Right forelimb (tissue), 1 donor: ENCODE measurements at regions not wholly inside any gene's neighbourhood (a gene's known extent, or its start where the extent isn't known, plus 50 kb on each side); places are given as distances from the start of the nearest gene placed in this dataset.

Experiments
- DNase-seq: peaks from one replicate; pipeline ENCODE4 v3.0.0-alpha.2; 2018

DNA sequence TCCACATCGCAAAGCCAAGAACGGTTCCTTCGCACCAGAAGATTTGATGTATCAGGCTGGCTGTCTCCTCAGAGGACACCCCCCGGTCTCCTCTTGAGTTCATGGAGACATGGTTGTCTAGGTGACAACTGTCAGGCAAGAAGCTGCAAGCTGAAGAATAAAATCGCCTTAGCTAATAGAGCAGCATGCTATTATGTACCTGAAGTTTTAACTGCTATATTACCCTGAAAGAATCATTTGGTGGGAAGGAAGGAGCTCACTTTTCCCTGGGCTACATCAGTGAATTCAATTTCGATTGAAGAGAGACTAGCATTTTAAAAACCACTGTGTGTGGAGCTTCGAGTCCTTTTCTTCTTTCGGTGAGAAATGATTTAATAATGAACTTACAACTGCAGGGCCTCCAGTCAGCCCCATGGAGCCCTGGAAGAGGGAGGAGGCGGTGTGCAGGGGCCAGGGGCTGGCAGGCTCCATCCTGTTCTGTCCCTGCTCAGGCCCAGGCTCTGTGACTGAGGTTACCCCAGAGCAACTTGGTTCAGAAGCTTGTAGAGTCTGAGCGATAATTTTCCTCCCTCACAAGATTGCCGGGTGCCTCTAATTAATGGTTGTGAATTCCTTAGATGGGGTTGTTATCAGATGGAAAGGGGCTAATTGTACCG, 191.3 kb downstream of the MID1IP1 start:
- DNase-seq: no peak

DNA sequence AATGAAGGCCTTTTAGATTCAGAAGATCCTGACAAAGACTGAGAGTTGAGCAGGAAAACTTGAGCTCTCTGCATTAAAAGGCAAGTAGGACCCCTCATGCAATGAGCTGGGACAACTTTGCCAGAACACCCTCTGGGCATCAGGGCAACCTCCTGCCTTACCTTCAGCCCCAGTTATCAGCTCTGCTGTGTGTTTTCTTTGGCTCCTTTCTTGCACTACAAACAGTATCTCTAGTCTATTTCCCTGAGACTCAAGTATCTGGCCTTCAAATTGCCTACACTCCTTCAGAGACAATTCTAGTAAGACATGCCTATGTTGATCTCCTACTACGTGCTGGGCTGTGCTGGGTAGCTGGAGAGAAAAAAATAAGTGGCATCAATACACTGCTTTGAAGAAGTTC, 192.2 kb downstream of the MID1IP1 start:
- no peak for DNase-seq

DNA sequence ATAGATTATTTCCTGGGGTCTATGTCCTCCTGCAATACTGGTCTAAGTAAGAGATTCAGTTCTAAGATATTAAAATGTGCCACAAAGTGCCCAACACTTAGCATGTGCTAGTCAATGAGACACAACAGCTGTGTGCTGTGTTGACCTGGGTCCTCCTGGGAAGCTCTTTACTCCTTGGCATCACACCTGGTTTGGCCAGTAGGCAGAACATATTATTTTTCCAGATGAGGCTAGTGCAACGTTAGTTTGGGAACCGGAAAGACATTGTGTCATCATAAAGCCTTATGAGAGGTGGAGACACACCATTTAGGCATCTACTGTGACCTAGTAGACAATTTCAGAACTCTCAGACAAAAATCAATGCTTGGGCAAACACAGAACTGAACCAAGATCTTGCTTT, 197.8 kb downstream of the MID1IP1 start:
- DNase-seq: no peak

DNA sequence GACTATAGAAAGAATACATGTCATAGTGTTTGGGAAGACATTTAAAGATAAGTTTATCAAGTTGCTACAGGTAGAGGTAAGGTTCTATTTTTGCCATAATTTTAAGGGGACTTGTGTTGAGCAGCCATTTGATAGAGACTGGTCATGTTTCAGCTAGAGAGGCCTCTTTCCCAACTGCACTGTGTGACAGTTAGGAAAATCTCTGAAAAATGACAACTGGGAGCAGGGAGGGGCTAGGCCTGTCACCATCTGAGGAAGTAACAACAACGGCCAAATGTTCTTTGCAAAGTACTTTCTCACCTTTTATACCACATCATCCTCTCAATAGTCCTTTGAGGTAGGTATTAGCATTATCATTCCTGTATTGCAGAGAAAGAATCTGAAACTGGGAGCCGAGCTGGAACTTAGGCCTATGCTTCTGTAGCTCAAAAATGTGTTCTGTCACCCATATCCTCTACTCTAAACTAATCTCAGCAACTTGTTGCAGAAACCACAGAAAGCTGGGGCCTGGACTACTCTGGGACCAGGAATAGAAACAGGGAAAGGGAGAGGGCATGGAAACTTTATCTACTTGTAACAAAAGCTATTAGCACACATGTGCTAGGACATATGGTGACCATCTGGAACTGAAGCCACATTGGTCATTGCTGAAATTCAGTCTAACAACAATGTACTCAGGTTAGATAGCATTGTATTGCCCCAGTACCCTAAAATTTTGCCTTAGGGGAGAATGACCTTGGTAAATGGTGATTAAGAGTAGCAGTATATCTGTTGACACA, 198.9 kb downstream of the MID1IP1 start:
- no peak for DNase-seq

DNA sequence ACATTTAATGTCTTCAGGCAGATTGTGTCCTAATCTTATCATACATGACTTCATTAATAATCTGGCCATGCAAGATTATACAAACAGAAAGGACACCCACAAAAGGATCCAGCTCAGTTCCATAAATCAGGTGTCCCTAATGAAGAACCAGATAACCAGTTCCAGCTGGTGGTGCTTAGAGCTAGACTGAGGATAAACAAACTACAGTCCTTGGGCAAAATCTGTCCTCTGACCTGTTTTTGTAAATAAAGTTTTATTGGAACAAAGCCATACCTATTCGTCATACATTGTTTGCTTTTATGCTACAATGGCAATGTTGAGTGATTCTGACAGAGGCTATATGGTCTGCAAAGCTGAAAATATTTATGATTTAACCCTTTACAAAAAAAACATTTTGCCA, 199.5 kb downstream of the MID1IP1 start:
- no peak for DNase-seq

DNA sequence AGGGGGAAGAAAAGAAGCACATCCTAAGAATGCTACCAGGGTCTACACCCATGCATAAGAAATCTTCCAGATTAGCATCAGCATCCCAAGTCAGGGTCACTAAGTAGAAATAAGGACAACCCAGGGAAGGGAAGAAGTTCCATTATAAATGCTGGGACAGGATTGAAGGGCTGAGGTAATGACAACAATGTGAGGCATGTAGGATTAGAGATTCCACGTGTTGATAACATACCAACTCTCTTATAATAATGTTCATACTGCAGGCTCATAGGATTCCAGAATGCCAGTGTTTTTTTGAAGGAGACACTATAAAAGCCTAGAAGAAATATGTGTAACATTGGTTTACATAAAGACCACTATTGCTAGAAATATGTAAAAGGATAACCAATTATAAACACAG, 201.2 kb downstream of the MID1IP1 start:
- DNase-seq: no peak

DNA sequence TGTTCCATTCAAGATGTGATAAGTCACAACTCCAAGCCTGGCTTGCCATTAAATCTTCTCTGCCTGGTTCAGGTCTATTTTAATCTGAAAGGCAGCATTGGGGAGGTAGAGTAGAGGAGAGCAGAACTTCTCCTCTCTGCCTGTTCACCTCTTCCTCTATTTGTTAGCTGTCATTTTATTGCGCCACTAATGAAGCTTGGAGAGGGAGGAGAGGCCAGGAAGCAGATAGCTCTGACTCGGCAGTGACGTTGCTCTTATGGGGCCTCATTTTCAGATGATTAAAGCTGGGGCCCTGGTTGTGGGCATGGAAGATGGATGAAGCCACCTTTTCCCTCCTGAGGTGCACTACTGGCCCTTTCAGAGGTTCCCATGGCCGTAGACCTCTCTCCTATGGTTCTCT, 207.3 kb downstream of the MID1IP1 start:
- no peak for DNase-seq

DNA sequence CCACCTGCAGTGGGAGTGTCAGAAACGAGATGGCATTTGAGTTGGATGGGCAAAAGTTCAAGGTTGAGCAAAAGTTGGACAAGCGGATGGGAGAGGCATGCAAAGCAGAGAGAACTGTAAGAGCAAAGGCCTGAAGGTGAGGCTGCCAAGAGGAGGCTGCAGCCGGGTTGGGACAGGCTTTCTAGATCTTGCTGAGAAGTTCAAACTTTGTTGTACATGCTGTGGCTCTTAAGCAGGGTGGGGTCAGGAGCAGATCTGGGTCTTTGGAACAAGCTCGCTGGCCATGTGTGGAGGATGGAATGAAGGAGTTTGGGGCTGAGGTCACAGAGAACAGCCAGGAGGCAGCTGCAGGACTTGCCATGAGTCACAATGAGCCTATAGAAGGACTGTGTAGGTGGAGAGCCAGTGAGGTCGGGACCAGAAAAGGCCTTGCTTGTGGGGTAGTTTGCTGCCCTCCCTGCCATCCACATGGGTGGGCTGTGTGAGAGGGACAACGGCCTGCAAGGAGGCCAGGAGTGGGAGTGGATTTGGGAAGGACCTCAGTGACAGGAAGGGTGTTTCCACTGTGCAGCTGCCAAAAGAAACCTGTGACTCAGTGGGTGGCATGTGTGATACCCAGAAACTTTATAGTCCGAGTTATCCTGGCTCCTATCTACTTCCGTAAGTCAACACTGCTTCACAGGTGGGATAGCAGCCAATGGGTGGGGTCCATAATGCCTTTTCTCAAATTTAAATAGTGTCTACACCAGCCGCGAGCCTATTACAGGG, 210.4 kb downstream of the MID1IP1 start:
- no peak for DNase-seq

DNA sequence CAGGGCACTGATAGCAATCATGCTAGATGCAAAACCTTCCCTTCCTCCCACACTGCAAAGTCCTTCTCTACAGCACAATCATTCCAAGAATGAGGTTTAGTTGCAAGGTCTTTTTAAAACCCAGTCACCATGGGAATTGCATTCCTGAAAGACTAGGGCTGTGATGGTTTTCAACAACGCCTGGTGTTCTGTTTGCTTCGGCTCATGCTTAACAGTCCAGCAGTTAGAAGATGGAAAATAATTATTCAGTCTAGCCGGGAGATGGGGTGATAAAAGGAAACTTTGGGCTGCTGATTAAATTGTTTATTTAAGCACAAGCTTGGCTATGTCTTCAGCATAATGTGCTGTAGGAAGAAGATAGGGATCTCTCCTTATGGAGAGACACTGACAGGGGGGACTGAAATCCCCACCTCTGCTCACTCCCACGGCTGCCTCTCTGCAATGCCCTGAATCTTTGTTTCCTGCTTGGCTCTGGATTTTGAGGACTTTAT, 211.4 kb downstream of the MID1IP1 start:
- no peak for DNase-seq

DNA sequence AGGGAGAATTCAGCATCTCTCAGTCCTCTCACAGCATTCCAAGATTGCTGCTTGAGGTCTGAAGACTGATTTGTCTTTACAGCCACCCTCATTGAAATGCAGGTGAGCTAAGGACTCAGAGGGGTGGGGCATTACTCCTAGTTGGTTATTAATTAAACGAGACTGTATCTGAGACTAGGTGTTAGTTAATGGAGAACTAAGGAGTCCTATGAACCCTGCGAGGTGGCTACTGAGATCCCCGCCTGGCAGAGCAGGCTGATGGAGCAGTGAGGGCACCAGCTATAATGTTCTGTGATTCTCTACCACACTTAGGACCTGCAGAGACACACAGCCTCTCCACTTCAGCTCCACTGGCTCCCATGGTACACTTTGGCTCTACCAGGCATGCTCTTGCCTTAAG, 215.3 kb downstream of the MID1IP1 start:
- DNase-seq: no peak

DNA sequence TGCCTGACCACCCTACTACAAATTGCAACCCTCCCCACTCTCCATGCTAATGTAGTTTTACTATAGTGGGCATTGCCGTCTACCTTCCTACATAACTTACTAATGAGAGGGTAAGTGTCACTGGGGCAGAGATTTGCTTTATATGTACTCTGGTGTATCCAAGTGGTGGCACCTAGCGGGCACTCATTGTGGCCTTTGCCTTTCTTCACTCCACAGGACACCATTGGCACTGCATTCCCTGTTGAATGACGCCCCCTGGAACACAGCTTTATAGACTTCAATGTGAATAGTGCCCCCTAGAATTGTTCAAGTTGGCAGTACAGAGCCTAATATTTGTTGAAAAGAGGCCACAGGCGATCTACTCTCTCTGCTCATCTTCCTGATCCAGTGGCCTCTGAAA, 215.8 kb downstream of the MID1IP1 start:
- no peak for DNase-seq

DNA sequence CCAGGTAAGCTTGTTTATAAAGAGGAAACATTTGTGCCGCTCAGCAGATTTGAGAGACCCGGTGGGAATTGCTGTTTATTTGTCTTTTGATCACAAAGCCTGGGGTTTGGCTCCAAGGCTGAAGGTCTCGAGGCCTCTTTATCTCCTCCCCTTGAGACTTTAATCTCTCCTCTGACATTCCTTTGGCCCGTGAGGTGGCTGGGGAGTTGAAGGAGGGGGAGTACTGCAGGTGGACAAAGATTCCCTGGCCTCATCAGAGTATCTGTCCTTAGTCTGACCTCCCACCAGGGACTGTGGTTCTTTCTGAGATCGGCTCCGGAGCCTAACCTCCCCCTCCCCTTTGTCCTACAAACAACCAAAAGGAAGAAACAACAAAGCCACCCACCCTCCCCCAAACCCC, 216.5 kb downstream of the MID1IP1 start:
- DNase-seq: no peak

DNA sequence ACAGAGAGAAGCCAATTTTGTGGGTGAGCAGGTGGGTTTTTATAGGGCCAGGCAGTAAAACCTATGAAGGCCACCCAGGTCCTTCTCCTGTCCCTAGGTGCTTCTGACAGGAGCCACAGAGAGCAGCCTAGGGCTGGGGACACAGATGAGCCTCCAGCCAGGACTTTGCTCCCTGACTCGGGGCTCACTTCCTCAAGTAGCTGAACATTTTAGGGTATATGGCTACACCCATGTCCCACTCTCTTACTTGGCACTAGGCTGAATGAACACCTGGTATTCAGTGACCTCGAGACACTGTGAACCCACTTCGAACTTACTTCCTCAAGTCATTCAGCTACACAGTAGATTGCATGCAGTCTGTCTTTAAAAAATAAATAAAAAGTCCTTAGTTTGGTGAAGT, 217.3 kb downstream of the MID1IP1 start:
- no peak for DNase-seq

DNA sequence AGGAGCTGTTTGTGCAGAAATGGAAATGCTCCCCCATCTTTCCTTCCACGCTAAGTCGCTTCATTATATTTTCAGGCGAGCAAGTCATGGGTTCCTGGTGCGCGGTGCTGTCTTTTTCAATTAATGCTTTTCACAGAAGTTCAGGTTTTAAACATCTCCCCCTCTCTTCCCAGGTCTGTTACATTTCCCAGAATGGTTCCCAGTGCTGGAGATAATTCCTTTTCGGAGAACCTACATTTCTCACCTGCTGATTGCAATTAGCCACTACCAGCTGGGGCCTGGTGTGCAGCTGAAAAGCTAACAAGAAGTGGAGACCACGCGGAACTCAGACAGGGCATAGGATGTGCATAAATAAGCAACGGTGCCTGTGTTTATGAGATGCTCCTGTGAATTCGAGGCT, 217.8 kb downstream of the MID1IP1 start:
- no peak for DNase-seq

DNA sequence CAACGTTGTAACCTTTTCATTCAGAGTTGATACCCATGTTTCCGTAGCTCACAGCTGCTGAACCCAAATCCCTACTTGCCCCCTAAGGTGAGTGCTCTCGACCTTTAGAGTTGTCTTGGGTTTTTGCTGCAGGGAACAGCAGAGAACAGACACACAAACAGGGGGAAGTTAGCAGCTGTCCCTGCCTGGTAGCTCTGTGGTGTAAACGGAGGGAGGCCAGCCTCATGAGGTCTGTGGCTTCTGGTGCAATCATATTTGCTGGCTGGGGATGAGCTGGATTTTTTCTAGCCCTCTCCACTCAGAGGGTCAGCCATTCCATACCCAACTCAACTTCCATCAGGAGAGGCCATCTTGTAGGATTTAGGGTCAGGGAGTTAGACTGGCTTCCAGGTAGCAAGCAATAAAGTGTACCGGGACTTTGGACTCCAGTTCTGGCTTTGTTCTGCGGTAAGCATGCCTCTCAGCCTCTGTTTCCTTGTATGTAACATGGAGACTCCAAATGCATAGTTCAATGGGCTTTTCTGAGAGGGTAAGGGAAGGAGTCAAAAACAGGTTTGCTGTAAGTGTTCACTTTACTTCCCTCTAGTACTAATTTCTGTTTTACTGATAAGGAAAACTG, 218.9 kb downstream of the MID1IP1 start:
- DNase-seq: no peak

DNA sequence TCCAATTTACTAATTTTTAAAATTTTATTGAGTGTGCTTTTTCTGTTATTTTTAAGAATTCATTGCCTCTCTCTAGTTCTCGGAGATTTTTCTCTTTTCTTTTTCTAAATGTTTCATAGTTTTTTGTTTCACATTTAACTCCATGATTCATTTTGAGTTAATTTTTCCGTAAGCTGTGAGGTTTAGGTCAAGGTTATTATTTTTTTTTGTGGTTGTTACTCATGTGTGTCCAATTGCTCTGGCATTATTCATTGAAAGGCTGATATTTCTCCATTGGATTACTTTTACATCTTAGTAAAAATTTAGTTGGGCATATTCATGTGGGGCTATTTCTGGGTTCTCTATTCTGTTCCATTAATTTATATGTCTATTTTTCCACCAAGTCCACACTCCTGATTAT, 220.8 kb downstream of the MID1IP1 start:
- no peak for DNase-seq

DNA sequence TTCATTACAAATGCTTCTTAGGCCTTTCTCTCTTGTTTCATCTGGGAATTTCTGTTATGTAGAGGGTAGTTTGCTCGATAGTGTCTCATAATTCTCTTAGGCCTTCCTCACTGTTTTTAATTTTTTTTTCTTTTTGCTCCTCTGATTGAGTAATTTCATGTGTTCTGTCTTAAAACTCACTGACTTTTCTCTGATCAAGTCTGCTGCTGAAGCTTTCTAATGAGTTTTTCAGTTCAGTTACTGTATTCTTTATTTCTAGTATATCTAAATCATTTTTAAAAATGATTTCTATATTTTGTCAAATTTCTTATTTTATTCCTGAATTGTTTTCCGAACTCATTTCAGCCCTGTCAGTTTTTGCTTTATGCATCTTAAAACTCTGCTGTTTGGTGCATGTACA, 228.0 kb downstream of the MID1IP1 start:
- no peak for DNase-seq

DNA sequence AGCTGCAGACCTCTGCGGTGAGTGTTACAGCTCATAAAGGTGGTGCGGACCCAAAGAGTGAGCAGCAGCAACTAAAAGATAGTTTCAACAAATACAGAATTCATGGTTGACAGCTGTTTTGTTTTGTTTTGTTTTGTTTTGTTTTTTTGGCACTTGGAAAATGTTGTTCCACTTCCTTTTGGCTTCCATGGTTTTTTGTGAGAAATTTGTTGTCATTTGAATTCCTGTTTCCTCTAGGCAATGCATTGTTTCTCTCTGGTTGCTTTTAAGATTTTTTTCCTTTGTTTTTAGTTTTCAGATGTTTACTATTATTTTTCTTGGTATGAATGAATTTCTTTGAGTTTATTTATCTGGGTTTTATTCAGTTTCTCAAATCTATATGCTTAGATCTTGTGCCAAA, 229.4 kb downstream of the MID1IP1 start:
- DNase-seq: no peak

DNA sequence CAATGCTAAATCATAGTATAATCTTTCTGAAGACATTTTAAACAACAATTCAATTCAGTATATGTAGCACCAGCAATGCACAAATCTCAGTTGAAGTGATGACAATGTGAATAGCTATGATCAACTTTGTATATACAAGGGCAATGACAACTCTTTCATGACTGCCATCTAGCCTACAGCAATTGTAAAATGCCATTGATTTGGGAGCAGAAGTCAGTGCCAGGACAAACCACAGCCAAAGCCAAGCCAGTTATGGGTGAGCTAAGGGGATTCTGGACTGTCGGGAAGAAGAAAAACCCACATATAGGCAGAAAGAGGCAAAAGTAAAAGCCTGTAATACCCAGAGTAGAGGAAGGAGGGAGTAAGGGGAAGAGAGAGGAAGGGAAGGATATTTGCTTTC, 238.6 kb downstream of the MID1IP1 start:
- no peak for DNase-seq

DNA sequence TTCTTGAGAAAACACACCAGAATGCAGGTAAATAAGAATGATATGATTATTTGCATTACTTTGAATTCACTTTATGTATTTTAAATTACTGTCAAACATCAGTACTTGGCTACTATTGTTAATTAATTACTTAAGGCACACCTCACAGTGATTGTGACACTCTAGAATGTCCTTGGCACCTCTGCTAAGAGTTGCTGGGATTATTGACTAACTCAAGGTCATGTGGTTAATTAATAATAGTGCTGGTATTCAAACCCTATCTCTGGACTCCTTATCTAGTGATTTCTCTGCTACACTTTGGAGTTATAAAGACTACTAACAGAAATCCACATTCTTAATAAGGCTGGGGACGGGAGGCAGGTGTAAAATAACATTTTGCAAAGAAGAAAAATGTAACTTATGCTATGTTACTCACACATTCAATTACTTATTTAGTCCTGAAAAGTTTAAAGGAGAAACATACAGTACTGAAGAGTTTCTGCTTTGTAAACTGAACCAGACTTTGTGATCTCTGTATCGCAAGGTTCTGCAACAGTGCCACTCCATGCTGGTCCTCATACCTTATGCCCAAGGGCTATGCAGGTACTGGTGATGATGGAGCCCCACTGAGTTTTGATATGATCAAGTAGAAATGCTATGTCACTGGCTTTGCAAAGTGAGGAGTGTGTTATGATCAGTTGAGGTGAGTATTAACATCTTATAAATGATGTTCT, 242.7 kb downstream of the MID1IP1 start:
- no peak for DNase-seq

DNA sequence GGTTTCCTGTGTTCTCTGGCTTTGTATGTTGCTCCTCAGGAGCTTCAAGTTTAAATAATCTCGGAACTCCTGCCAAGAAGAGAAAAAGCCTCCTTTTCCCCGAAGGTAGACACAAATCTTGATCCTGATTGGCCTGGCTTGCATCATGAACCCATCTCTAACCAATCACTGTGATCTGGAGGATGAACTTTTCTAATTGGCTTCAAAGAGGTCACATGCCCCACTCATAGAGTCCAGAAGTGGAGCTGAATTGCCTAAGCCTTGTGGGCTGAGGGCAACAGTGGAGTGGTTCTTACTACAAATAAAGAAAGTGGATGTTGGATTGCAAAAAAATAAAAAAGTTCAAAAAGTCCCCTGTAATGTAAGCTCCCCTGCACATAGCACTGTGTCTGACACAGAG, 245.9 kb downstream of the MID1IP1 start:
- DNase-seq: no peak

DNA sequence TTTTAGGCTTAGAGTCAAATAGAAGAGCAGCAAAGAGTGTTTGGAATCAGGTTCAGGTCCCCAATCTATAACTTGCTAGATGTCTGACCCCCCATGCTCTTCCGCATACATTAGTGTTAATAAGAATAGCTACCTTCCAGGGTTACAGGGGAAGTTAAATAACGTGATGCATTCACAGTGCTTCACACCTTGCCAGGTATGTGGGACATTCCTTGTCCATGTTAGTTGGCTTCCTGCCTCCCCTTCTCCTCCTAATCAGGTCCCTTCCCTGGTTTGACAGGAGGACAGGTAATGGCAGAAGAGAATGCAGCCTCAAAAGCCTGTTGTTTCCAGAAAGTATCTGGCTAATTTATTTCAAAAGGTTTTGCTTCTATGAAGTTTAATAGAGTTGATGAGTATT, 248.7 kb downstream of the MID1IP1 start:
- no peak for DNase-seq

DNA sequence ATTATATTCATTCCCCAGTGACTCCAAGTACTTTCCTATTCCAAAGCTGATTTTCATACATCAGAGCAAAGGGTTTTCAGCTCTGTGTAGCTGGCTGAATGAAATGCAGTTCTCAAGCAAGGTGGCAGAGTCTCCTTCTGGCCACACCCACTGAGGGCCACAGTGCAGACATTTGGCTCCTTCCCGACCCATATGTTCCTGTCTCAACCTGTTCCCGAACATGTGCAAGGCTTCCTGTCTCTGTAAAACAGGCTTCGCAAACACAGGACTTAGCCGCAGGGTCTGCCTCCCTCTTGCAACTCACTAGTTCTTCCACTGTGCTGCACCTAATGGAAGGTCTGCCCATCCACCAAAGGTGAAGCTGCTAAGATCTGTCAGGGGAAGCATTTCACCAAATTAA, 249.2 kb downstream of the MID1IP1 start:
- no peak for DNase-seq
